HG03039 (cell line): ENCODE measurements at regions not wholly inside any gene's neighbourhood (a gene's known extent, or its start where the extent isn't known, plus 50 kb on each side); places are given as distances from the start of the nearest gene placed in this dataset.
A peak's percentile ranks its signal among the peaks of the same experiment; 100 is the strongest.

Experiments used
- ATAC-seq: cut with Tn5 transposase; IDR thresholded peaks from one replicate; pipeline ENCODE4 v1.9.1; 2021; ENCODE audit warnings: mild to moderate bottlenecking, moderate library complexity; ENCODE audit not compliant: unreplicated experiment

GRCh38 chr16:47806309-47806847 lies 345.2 kb downstream of the PHKB start:
- ATAC-seq = no peak

- ATAC-seq = no peak
Measured at GRCh38 chr16:47787696-47788095, 326.6 kb downstream of the PHKB start.

GRCh38 chr16:47781673-47782072 lies 320.5 kb downstream of the PHKB start:
- no peak for ATAC-seq

- ATAC-seq = no peak
Measured at GRCh38 chr16:47780213-47780875, 319.2 kb downstream of the PHKB start.

- ATAC-seq = peak; percentile 59
Measured at GRCh38 chr16:47779201-47780016, 318.3 kb downstream of the PHKB start.

- ATAC-seq = no peak
Measured at GRCh38 chr16:47778106-47778801, 317.1 kb downstream of the PHKB start.

GRCh38 chr16:47777220-47777619 lies 316.1 kb downstream of the PHKB start:
- ATAC-seq = no peak

- ATAC-seq = no peak
Measured at GRCh38 chr16:47774661-47775060, 313.5 kb downstream of the PHKB start.

- ATAC-seq = no peak
Measured at GRCh38 chr16:47753659-47754058, 292.5 kb downstream of the PHKB start.
